OCI-LY7 (cell line): ENCODE measurements at regions not wholly inside any gene's neighbourhood (a gene's known extent, or its start where the extent isn't known, plus 50 kb on each side); places are given as distances from the start of the nearest gene placed in this dataset.

Experiments used
- BruUV-seq: library from RNA; stranded (reverse); fragments of 400-500 nt; replicated peaks from 2 replicates; lab custom pipeline; 2021; lab: Mats Ljungman, UMichigan
- CTCF ChIA-PET: fragments of 300-600 bp; sonication (Branson Sonifier 250); formaldehyde crosslinking; loops from one replicate; lab custom pipeline; 2022; ENCODE audit warnings: antibody characterized with exemption; ENCODE audit not compliant: unreplicated experiment; lab: Charles Lee
- POLR2A ChIA-PET: fragments of 300-600 bp; sonication (Branson Sonifier 250); formaldehyde crosslinking; loops from one replicate; lab custom pipeline; 2022; ENCODE audit warnings: antibody characterized with exemption; lab: Charles Lee
- DNase-seq: peaks from one replicate; pipeline ENCODE4 v3.0.0-alpha.2; 2015; ENCODE audit warnings: low spot score
- H2AFZ ChIP-seq: fragments of 200-600 bp; sonication (generic), shearing (Covaris generic); 2 replicates; pipeline ENCODE4 v1.6.1; 2014; ENCODE audit warnings: mild to moderate bottlenecking, antibody characterized with exemption, low read length, moderate library complexity
- H3K27ac ChIP-seq: fragments of 200-600 bp; sonication (generic); 2 replicates; pipeline ENCODE4 v1.5.1; 2014; ENCODE audit warnings: mixed run types, low read depth, mild to moderate bottlenecking, moderate library complexity, low read length, inconsistent platforms; ENCODE audit not compliant: poor library complexity, severe bottlenecking
- H3K36me3 ChIP-seq: fragments of 200-600 bp; sonication (generic); 2 replicates; pipeline ENCODE4 v1.6.1; 2014; ENCODE audit warnings: mild to moderate bottlenecking, antibody characterized with exemption, low read length, moderate library complexity, mixed read lengths; ENCODE audit not compliant: insufficient read depth
- H3K4me1 ChIP-seq: fragments of 200-600 bp; sonication (generic); 2 replicates; pipeline ENCODE4 v1.5.1; 2014; ENCODE audit warnings: mild to moderate bottlenecking, low read length; ENCODE audit not compliant: insufficient read depth, poor library complexity, severe bottlenecking
- H3K4me2 ChIP-seq: fragments of 200-600 bp; sonication (generic); 2 replicates; pipeline ENCODE4 v1.6.1; 2014; ENCODE audit warnings: mild to moderate bottlenecking, low read length
- H3K4me3 ChIP-seq: fragments of 200-600 bp; sonication (generic); 2 replicates; pipeline ENCODE4 v1.5.1; 2014; ENCODE audit warnings: mild to moderate bottlenecking, low read depth, low read length; ENCODE audit not compliant: poor library complexity, severe bottlenecking
- H3K79me2 ChIP-seq: fragments of 200-600 bp; sonication (generic); 2 replicates; pipeline ENCODE4 v1.6.1; 2016; ENCODE audit warnings: low read depth, mild to moderate bottlenecking, low read length, moderate library complexity, mixed read lengths; ENCODE audit not compliant: insufficient read depth
- H3K9me2 ChIP-seq: fragments of 200-600 bp; sonication (generic); 2 replicates; pipeline ENCODE4 v1.6.1; 2016; ENCODE audit warnings: mild to moderate bottlenecking, low read length, mixed read lengths; ENCODE audit not compliant: insufficient read depth
- H3K9me3 ChIP-seq: fragments of 200-600 bp; sonication (generic); 2 replicates; pipeline ENCODE4 v1.6.1; 2014; ENCODE audit warnings: mild to moderate bottlenecking, mixed run types, low read length, mixed read lengths
- H4K20me1 ChIP-seq: fragments of 200-600 bp; sonication (generic); 2 replicates; pipeline ENCODE4 v1.6.1; 2014; ENCODE audit warnings: mild to moderate bottlenecking, antibody characterized with exemption, low read length, moderate library complexity, mixed read lengths; ENCODE audit not compliant: insufficient read depth
- EZH2phosphoT487 ChIP-seq: fragments of 200-600 bp; sonication (generic); IDR thresholded peaks from 2 replicates; pipeline ENCODE4 v1.6.1; 2018; ENCODE audit warnings: low read depth, borderline replicate concordance, mild to moderate bottlenecking, mixed run types, antibody characterized with exemption, low read length, moderate library complexity, mixed read lengths
- intact Hi-C: fragments of 100-400 bp; cut with micrococcal nuclease; formaldehyde crosslinking; loops from one replicate; pipeline ENCODE4 v1.10.0; 2022; ENCODE audit not compliant: unreplicated experiment
- TF ChIP-seq, protein P1 (sequence below): fragments of 200-600 bp; sonication (generic); conservative IDR thresholded peaks from 2 replicates; pipeline ENCODE4 v1.5.1; 2014; ENCODE audit warnings: mild to moderate bottlenecking, antibody characterized with exemption, low read length, moderate library complexity, mixed read lengths

DNA sequence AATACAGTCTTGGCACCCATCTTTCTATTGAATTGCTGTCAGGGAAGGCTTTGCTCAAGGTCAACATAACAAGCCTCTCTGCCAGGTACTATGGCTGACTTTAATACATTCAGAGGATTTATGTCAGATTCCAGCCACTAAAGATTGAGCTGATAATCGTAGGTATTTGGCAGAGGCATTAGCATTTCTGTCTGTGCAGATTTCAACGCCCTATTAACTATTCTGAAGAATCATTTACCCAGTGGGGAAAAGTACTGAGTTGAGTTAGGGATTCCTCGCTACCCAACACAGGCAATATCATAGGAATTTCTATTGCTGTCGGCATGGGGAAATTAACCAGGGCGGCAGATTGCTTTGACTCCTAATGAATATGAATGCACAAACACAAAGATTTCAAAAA, 233.7 kb upstream of the SPTLC3 start:
- Histone ChIP-seq H3K9me3 (no peaks in the 10 kb centered on the region), H3K27ac (no peak overlapping the region), H4K20me1 (no peaks in the 10 kb centered on the region), H3K9me2 (no peaks in the 10 kb centered on the region), H3K4me3 (no peak overlapping the region), H2AFZ (no peak overlapping the region), H3K79me2 (no peaks in the 10 kb centered on the region), H3K4me2 (no peak overlapping the region), H3K4me1 (no peaks in the 10 kb centered on the region), H3K36me3 (no peaks in the 10 kb centered on the region)
- no peak for DNase-seq
- no TSS peak for BruUV-seq
- TF ChIP-seq EZH2phosphoT487 = no peak
- TF ChIP-seq, protein P1, sequence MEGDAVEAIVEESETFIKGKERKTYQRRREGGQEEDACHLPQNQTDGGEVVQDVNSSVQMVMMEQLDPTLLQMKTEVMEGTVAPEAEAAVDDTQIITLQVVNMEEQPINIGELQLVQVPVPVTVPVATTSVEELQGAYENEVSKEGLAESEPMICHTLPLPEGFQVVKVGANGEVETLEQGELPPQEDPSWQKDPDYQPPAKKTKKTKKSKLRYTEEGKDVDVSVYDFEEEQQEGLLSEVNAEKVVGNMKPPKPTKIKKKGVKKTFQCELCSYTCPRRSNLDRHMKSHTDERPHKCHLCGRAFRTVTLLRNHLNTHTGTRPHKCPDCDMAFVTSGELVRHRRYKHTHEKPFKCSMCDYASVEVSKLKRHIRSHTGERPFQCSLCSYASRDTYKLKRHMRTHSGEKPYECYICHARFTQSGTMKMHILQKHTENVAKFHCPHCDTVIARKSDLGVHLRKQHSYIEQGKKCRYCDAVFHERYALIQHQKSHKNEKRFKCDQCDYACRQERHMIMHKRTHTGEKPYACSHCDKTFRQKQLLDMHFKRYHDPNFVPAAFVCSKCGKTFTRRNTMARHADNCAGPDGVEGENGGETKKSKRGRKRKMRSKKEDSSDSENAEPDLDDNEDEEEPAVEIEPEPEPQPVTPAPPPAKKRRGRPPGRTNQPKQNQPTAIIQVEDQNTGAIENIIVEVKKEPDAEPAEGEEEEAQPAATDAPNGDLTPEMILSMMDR = no peak
- CTCF ChIA-PET = no interaction called here
- POLR2A ChIA-PET = interaction anchor here (1.2 kb wide), 1 partner anchor 9 kb away, joined by 3 read pairs; no protein-coding TSS in a partner anchor
- intact Hi-C loops = no loop called here

DNA sequence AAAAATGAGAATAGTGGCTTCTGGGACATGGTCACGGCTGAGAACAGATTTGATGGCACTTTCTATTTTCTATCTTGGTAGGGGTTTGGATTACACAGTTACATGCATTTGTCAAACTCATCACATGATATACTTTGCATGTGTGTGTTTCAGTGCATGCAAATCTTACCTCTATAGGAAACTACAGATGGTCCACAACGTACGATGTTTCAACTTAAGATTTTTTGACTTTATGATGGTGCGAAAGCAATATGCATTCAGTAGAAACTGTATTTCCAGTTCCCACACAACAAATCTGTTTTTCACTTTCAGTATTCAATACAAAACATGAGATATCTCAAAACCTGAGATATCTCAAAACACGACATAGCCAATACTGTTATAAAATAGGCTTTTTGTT, 231.8 kb upstream of the SPTLC3 start:
- Histone ChIP-seq H3K9me2 (no peaks in the 10 kb centered on the region), H3K9me3 (no peaks in the 10 kb centered on the region), H2AFZ (no peak overlapping the region), H3K36me3 (no peaks in the 10 kb centered on the region), H3K4me3 (no peak overlapping the region), H4K20me1 (no peaks in the 10 kb centered on the region), H3K4me2 (no peak overlapping the region), H3K79me2 (no peaks in the 10 kb centered on the region), H3K4me1 (no peaks in the 10 kb centered on the region), H3K27ac (no peak overlapping the region)
- intact Hi-C loops = no loop called here
- no TSS peak for BruUV-seq
- POLR2A ChIA-PET = no interaction called here
- TF ChIP-seq, protein P1 = no peak
- TF ChIP-seq EZH2phosphoT487 = no peak
- CTCF ChIA-PET = no interaction called here
- no peak for DNase-seq

DNA sequence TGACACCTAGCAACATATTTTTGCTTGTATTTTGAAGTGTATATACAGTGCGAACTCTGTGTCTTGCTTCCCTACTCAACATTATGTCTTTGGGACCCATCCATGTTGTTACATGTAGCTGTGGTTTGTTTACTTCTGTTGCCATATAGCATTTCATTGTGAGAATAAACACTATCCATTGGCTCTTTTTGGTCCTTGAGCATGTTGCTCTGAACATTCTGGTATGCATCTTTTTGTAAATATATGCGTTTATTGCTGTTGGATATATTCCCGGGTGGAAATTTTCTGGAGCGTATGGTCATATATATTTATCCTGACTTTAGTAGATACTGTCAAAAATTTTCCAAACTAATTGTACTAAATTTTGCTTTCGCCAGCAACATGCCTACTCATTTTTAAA, 222.5 kb upstream of the SPTLC3 start:
- H3K79me2 ChIP-seq = no peaks in the 10 kb centered on the region
- H4K20me1 ChIP-seq = no peaks in the 10 kb centered on the region
- ChIA-PET POLR2A (no interaction called here), CTCF (no interaction called here)
- no peaks in the 10 kb centered on the region for H3K9me2 ChIP-seq
- H3K4me3 ChIP-seq = no peak overlapping the region
- H2AFZ ChIP-seq = no peak overlapping the region
- no peak overlapping the region for H3K4me2 ChIP-seq
- H3K27ac ChIP-seq = no peak overlapping the region
- no peaks in the 10 kb centered on the region for H3K4me1 ChIP-seq
- TF ChIP-seq, protein P1 = no peak
- TF ChIP-seq EZH2phosphoT487 = no peak
- BruUV-seq = no TSS peak
- DNase-seq = no peak
- H3K9me3 ChIP-seq = no peaks in the 10 kb centered on the region
- intact Hi-C loops = no loop called here
- no peaks in the 10 kb centered on the region for H3K36me3 ChIP-seq
